Eye (tissue), 1 donor: ENCODE measurements at regions not wholly inside any gene's neighbourhood (a gene's known extent, or its start where the extent isn't known, plus 50 kb on each side); places are given as distances from the start of the nearest gene placed in this dataset.
A peak's percentile ranks its signal among the peaks of the same experiment; 100 is the strongest.
"Not testable (repeated sequence)": the region's sequence is repeated elsewhere in the genome, so short reads cannot be mapped to it uniquely, and the experiment has no call there.

Source experiments
- DNase-seq: peaks from one replicate; pipeline ENCODE4 v3.0.0-alpha.2; 2015

DNA sequence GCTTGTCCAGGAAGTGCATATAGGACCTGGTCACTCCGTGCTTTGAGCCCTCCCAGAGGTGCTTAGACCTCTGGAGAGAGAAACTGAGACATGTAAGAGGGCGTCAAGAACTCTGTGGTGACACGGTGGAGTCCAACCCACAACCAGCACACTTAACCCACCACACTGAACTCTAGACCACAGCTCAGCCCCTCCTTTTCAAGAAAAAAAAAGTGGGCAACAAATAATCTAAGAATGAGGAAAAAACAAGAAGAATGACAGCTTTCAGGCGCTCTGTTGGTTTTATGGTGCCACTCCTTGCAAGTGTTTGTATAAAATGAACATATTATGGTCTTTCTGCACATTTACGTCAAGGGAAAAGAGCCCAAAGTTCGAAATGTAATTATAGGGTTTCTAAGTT is 50.2 kb upstream of the SNAPC3 start:
- no peak for DNase-seq

DNA sequence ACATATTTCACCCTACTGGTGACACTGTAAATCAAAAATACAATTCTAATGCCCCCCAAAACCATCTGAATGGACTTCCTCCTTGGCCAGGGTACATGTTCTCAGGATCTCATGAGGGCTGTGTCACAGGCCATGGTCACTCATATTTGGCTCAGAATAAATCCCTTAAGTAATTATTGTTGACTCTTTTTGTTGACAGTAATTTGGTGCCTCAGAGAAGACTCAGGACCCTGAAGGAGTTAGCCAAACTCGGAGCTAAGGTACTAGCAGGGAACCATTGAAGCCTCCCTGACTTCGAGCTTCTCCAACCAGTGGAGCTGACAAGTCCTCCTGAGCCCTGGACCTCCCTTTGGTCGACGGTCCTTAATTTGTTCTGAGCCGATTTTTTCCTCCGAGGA is 51.2 kb upstream of the SNAPC3 start:
- DNase-seq: no peak

DNA sequence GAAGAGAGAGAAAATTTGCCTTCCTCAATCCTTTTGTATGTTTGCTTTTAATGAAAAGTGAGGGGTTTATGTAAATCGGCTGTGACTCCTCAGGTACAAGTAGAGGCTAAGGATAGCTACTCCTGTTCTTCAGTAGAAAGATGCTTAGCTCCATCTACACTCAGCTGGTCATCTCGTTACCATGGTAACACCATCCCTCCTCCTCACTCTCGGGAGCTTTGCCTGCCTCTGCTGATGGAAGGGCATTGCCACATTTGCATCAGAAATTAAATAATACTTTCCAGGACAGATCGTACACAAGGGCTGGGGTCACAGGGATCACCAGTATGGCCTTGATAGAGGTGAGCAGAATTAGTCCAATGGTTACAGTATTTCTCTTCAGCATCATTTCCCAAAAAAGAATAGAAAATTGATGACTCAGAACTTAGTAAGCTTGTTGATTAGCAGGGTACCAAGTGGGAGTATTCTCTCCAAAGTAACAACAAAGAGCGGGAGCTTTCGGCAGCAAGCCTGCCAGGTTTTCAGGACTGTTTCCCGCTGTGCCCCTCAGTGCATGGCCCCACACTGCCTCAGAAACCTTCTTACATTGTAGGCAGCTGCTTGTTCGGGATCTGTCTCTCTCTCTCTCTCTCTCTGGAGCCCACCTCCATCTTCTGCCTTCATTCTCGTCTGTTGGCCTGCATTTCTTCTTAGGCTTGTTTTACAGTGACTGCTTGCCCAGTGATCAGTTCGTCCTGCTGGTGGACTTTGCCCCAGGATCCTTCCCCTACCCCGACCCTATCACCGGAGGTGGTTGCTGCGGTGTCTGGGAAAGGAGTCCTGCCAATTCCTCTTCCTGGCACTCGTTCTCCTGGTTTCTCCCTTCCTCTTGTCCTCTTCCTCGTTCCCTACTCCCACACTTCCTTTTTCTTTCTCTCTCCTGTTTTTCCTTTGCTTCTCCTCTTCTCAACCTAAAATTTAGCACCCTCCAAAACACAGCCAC is 51.9 kb upstream of the SNAPC3 start:
- peak; percentile 62 for DNase-seq

DNA sequence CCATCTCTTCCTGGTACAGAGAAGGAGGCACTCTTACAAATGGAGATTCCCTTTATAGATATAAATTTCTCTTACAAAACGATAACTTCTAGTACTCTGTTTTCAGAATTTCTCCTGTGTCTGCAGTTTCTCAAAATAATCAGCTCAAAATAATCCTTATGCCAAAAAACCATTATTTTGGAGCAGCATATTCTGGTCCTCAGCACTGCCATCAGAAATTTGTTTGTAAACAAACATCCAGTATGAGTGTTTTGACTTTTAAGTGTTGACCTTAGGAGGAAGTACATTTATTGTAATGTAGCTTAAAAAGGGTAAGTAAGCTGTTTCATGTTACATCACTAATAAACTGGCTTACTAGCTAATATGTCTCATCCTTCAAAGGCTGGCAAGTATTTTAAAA is 52.8 kb upstream of the SNAPC3 start:
- no peak for DNase-seq

DNA sequence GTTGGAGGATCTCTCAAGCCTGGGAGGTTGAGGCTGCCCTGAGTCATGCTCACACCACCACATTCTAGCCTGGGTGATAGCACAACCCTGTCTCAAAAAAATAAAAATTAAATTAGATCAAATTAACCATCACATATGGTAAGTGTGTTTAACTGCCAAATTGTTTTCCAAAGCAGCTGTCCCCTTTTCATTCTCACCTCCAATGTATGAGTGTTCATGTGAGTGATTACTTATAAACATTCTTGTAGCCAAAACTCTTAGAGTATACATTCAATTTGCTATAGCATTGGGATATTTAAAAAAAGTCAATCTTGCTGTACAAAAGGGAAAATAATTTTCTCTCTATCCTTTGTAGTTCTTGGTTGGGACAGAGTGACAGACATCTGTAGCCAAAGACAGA is 53.4 kb upstream of the SNAPC3 start:
- DNase-seq: no peak

DNA sequence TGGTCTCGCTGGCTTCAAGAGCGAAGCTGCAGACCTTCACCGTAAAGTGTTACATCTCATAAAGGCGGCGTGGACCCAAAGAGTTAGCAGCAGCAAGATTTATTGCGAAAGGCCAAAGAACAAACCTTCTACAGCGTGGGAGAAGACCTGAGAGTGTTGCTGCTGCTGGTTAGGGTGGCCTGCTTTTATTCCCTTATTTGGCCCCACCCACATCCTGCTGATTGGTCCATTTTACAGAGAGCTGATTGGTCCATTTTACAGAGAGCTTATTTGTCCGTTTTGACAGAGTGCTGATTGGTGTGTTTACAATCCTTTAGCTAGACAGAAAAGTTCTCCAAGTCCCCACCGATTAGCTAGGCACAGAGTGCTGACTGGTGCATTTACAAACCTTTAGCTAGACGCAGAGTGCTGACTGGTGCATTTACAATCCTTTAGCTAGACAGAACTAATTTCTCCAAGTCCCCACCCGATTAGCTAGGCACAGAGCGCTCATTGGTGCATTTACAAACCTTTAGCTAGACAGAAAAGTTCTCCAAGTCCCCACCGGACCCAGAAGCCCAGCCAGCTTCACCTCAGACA is 57.6 kb upstream of the SNAPC3 start:
- not testable (repeated sequence) for DNase-seq

DNA sequence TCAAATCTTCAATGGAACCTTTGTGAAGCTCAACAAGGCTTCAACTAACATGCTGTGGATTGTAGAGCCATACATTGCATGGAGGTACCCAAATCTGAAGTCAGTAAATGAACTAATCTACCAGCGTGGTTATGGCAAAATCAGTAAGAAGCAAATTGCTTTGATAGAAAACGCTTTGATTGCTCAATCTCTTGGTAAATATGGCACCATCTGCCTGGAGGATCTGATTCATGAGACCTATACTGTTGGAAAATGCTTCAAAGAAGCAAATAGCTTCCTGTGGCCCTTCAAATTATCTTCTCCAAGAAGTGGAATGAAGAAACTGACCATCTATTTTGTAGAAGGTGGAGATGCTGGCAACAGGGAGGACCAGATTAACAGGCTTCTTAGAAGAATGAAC is 54.7 kb upstream of the TTC39B start:
- no peak for DNase-seq

DNA sequence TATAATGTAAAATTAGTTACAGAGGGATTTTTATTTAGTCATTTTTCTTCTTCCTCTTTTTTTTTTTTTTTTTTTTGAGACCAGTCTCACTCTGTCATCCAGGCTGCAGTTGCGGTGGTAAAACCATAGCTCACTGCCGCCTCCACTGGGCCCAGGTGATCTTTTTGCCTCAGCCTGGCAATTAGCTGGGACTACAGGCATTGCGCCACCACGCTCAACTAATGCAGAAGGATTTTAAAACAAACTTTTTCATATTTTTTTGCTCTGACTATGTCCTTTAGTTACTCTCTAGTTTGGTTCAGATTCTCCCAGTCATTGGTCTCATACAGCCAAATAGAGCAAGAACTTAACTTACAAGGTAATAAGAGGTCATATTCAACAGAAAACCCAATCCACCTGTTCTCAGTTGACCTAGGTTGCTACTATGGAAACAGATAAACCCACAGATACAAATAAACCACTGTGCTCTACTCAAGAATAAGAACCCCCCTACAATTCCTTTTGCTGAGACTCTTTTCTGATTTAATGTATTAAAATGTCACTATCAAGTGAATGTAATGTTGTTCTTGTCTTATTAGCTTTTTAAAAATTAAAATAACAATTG is 50.1 kb upstream of the TTC39B start:
- no peak for DNase-seq
